Fibroblast of lung (primary cell): ENCODE measurements at regions not wholly inside any gene's neighbourhood (a gene's known extent, or its start where the extent isn't known, plus 50 kb on each side); places are given as distances from the start of the nearest gene placed in this dataset.

ENCODE experiments used
- DNase-seq, 2 donors: peaks; one replicate each; pipeline versions ENCODE4 v3.0.0 to v3.0.0-alpha.2; 2010; ENCODE audit warnings: low read depth in 2 of 2
- H2AFZ ChIP-seq: 2 replicates; pipeline ENCODE4 v1.5.1; 2012; ENCODE audit warnings: low read length, control low read depth, inconsistent platforms
- H3K27ac ChIP-seq: 2 replicates; pipeline ENCODE4 v1.5.1; 2011; ENCODE audit warnings: low read length, control low read depth; ENCODE audit not compliant: insufficient read depth
- H3K27me3 ChIP-seq: 2 replicates; pipeline ENCODE4 v1.5.1; 2011; ENCODE audit warnings: mild to moderate bottlenecking, low read length; ENCODE audit not compliant: control insufficient read depth, insufficient read depth
- H3K36me3 ChIP-seq: 2 replicates; pipeline ENCODE4 v1.5.1; 2011; ENCODE audit warnings: low read length; ENCODE audit not compliant: control insufficient read depth, insufficient read depth
- H3K4me1 ChIP-seq: 2 replicates; pipeline ENCODE4 v1.5.1; 2011; ENCODE audit warnings: low read length; ENCODE audit not compliant: control insufficient read depth, insufficient read depth; ENCODE audit errors: extremely low read depth
- H3K4me2 ChIP-seq: 2 replicates; pipeline ENCODE4 v1.5.1; 2011; ENCODE audit warnings: low read length, control low read depth; ENCODE audit not compliant: insufficient read depth; ENCODE audit errors: extremely low read depth
- H3K4me3 ChIP-seq, 4 experiments: fragments of 200-600 bp in 1 of 4; sonication (generic) in 1 of 4; replicated peaks in 1 of 4; 2 replicates each; pipeline ENCODE4 v1.5.1; 2011 to 2016; ENCODE audit warnings: low read length in 4 of 4, low read depth in 3 of 4, mild to moderate bottlenecking in 3 of 4, control low read depth in 2 of 4, inconsistent platforms in 1 of 4, mixed read lengths in 1 of 4; ENCODE audit not compliant: insufficient read depth in 1 of 4; ENCODE audit errors: control extremely low read depth in 1 of 4
- H3K79me2 ChIP-seq: 2 replicates; pipeline ENCODE4 v1.5.1; 2012; ENCODE audit warnings: mild to moderate bottlenecking, low read length, inconsistent platforms; ENCODE audit not compliant: control insufficient read depth, insufficient read depth
- H3K9ac ChIP-seq: 2 replicates; pipeline ENCODE4 v1.5.1; 2011; ENCODE audit warnings: mild to moderate bottlenecking, low read length, control low read depth; ENCODE audit not compliant: insufficient read depth
- H3K9me3 ChIP-seq: 2 replicates; pipeline ENCODE4 v1.5.1; 2012; ENCODE audit warnings: low read depth, low read length; ENCODE audit not compliant: control insufficient read depth, insufficient read depth
- H4K20me1 ChIP-seq: 2 replicates; pipeline ENCODE4 v1.5.1; 2011; ENCODE audit warnings: low read length; ENCODE audit not compliant: control insufficient read depth, insufficient read depth; ENCODE audit errors: extremely low read depth
- CTCF ChIP-seq, 2 donors: IDR thresholded peaks in 1 of 2; conservative IDR thresholded peaks in 1 of 2; 1 replicate in 1 of 2; 2 replicates in 1 of 2; pipeline ENCODE4 v1.5.1; 2011 to 2012; ENCODE audit warnings: low read length in 2 of 2, control low read depth in 1 of 2, inconsistent platforms in 1 of 2, low read depth in 1 of 2, mild to moderate bottlenecking in 1 of 2
- EZH2 ChIP-seq: IDR thresholded peaks from 2 replicates; pipeline ENCODE4 v1.5.1; 2012; ENCODE audit warnings: low read length, control low read depth, mild to moderate bottlenecking; ENCODE audit errors: missing control alignments

- no peaks in the 10 kb centered on the region for H3K79me2 ChIP-seq
- TF ChIP-seq CTCF (conservative IDR thresholded peaks at IDR 0.05 in 1 of 2, IDR thresholded peaks at IDR 0.05 in 1 of 2; ENCODE audit: low read depth in 1 of 2, low read length in 2 of 2): no peak
- TF ChIP-seq EZH2: no peak
- no peak for DNase-seq
- no peaks in the 10 kb centered on the region for H4K20me1 ChIP-seq
- no peak overlapping the region for H3K9ac ChIP-seq
- no peaks in the 10 kb centered on the region for H3K27me3 ChIP-seq
- H3K4me1 ChIP-seq: peaks cover 4% of the 10 kb centered on the region
- no peaks in the 10 kb centered on the region for H3K36me3 ChIP-seq
- H3K27ac ChIP-seq: no peak overlapping the region
- H3K9me3 ChIP-seq: no peaks in the 10 kb centered on the region
- H3K4me2 ChIP-seq: no peak overlapping the region
- no peak overlapping the region for H3K4me3 ChIP-seq
- no peak overlapping the region for H2AFZ ChIP-seq
Observed at GRCh38 chr13:44806826-44807225, 182.4 kb downstream of the NUFIP1 start.

GRCh38 chr13:44805585-44805984 lies 183.7 kb downstream of the NUFIP1 start:
- H3K36me3 ChIP-seq: no peaks in the 10 kb centered on the region
- H3K27me3 ChIP-seq: no peaks in the 10 kb centered on the region
- no peak overlapping the region for H3K9ac ChIP-seq
- no peak overlapping the region for H2AFZ ChIP-seq
- H3K4me3 ChIP-seq: no peak overlapping the region
- H3K9me3 ChIP-seq: no peaks in the 10 kb centered on the region
- H3K27ac ChIP-seq: no peak overlapping the region
- no peak for DNase-seq
- TF ChIP-seq EZH2: no peak
- no peak for TF ChIP-seq CTCF (conservative IDR thresholded peaks at IDR 0.05 in 1 of 2, IDR thresholded peaks at IDR 0.05 in 1 of 2; ENCODE audit: low read depth in 1 of 2, low read length in 2 of 2)
- no peak overlapping the region for H3K4me2 ChIP-seq
- peaks cover 4% of the 10 kb centered on the region for H3K4me1 ChIP-seq
- H3K79me2 ChIP-seq: no peaks in the 10 kb centered on the region
- no peaks in the 10 kb centered on the region for H4K20me1 ChIP-seq

GRCh38 chr13:44803390-44803789 lies 185.9 kb downstream of the NUFIP1 start:
- H3K27me3 ChIP-seq: no peaks in the 10 kb centered on the region
- no peak overlapping the region for H3K27ac ChIP-seq
- TF ChIP-seq EZH2 (no peak), CTCF (conservative IDR thresholded peaks at IDR 0.05 in 1 of 2, IDR thresholded peaks at IDR 0.05 in 1 of 2; ENCODE audit: low read depth in 1 of 2, low read length in 2 of 2) (no peak)
- no peak overlapping the region for H3K4me3 ChIP-seq
- H3K79me2 ChIP-seq: no peaks in the 10 kb centered on the region
- no peaks in the 10 kb centered on the region for H3K36me3 ChIP-seq
- H3K4me2 ChIP-seq: no peak overlapping the region
- H3K9ac ChIP-seq: no peak overlapping the region
- H3K4me1 ChIP-seq: peaks cover 4% of the 10 kb centered on the region
- no peak overlapping the region for H2AFZ ChIP-seq
- no peaks in the 10 kb centered on the region for H3K9me3 ChIP-seq
- no peak for DNase-seq
- H4K20me1 ChIP-seq: no peaks in the 10 kb centered on the region
